Smooth muscle cell (in vitro differentiated cells): ENCODE measurements at regions not wholly inside any gene's neighbourhood (a gene's known extent, or its start where the extent isn't known, plus 50 kb on each side); places are given as distances from the start of the nearest gene placed in this dataset.

ENCODE experiments used
- DNase-seq: peaks from one replicate; lab custom pipeline; 2025; ENCODE audit not compliant: unreplicated experiment; lab: John Stamatoyannopoulos, UW
- H2AFZ ChIP-seq: fragments of 200-600 bp; sonication (generic); 2 replicates; pipeline ENCODE4 v1.6.0; 2016; ENCODE audit warnings: antibody characterized with exemption, low read depth, mild to moderate bottlenecking
- H3F3A ChIP-seq: fragments of 200-600 bp; sonication (generic); 2 replicates; pipeline ENCODE4 v1.6.0; 2017; ENCODE audit warnings: antibody characterized with exemption, low read depth
- H3K27ac ChIP-seq: fragments of 200-600 bp; sonication (generic); 2 replicates; pipeline ENCODE4 v1.5.1; 2016; ENCODE audit warnings: low read depth, mild to moderate bottlenecking
- H3K27me3 ChIP-seq: fragments of 200-600 bp; sonication (generic); 2 replicates; pipeline ENCODE4 v1.6.1; 2016; ENCODE audit warnings: low read depth, mild to moderate bottlenecking
- H3K36me3 ChIP-seq: fragments of 200-600 bp; sonication (generic); 2 replicates; pipeline ENCODE4 v1.5.1; 2016; ENCODE audit warnings: low read depth
- H3K4me1 ChIP-seq: fragments of 200-600 bp; sonication (generic); 2 replicates; pipeline ENCODE4 v1.5.1; 2016; ENCODE audit warnings: low read depth
- H3K4me2 ChIP-seq: fragments of 200-600 bp; sonication (generic); 2 replicates; pipeline ENCODE4 v1.6.0; 2016; ENCODE audit warnings: mild to moderate bottlenecking
- H3K4me3 ChIP-seq: fragments of 200-600 bp; sonication (generic); 2 replicates; pipeline ENCODE4 v1.5.1; 2016; ENCODE audit warnings: mild to moderate bottlenecking
- H3K79me2 ChIP-seq: fragments of 200-600 bp; sonication (generic); 2 replicates; pipeline ENCODE4 v1.6.0; 2016; ENCODE audit warnings: low read depth, mild to moderate bottlenecking
- H3K9ac ChIP-seq: fragments of 200-600 bp; sonication (generic); 2 replicates; pipeline ENCODE4 v1.6.0; 2016; ENCODE audit warnings: low read depth
- H3K9me3 ChIP-seq: fragments of 200-600 bp; sonication (generic); replicated peaks from 2 replicates; pipeline ENCODE4 v1.5.1; 2016; ENCODE audit warnings: low read depth
- H4K20me1 ChIP-seq: fragments of 200-600 bp; sonication (generic); 2 replicates; pipeline ENCODE4 v1.6.0; 2016; ENCODE audit warnings: low read depth
- CTCF ChIP-seq: fragments of 200-600 bp; sonication (generic); IDR thresholded peaks from 2 replicates; pipeline ENCODE4 v1.5.1; 2017; ENCODE audit warnings: borderline replicate concordance, mild to moderate bottlenecking, antibody characterized with exemption; ENCODE audit not compliant: insufficient read depth, poor library complexity, severe bottlenecking
- WGBS: methylation state at CpG from one replicate; pipeline ENCODE4 v1.1.7; 2016; ENCODE audit warnings: low lambda C conversion rate; 5-methylcytosine and 5-hydroxymethylcytosine counted together

GRCh38 chr5:124264499-124264898, 481.9 kb downstream of the ZNF608 start:
- no peaks in the 10 kb centered on the region for H3K27me3 ChIP-seq
- H3K79me2 ChIP-seq = no peaks in the 10 kb centered on the region
- no peak for TF ChIP-seq CTCF
- no peaks in the 10 kb centered on the region for H3K9me3 ChIP-seq
- no peaks in the 10 kb centered on the region for H3F3A ChIP-seq
- no peaks in the 10 kb centered on the region for H4K20me1 ChIP-seq
- H3K4me1 ChIP-seq = peaks cover 35% of the 10 kb centered on the region
- WGBS = 58% methylated on average over 2 of the region's 2 CpGs
- no peak overlapping the region for H3K4me3 ChIP-seq
- no peaks in the 10 kb centered on the region for H3K36me3 ChIP-seq
- no peak overlapping the region for H2AFZ ChIP-seq
- no peak overlapping the region for H3K27ac ChIP-seq
- no peak overlapping the region for H3K4me2 ChIP-seq
- H3K9ac ChIP-seq = no peak overlapping the region
- DNase-seq = no peak

- H3K4me2 ChIP-seq = no peak overlapping the region
- no peak overlapping the region for H3K4me3 ChIP-seq
- H3K36me3 ChIP-seq = no peaks in the 10 kb centered on the region
- H3K9me3 ChIP-seq = no peaks in the 10 kb centered on the region
- H3K27ac ChIP-seq = no peak overlapping the region
- H3F3A ChIP-seq = no peaks in the 10 kb centered on the region
- H3K9ac ChIP-seq = no peak overlapping the region
- WGBS = 67% methylated on average over 6 of the region's 6 CpGs
- H4K20me1 ChIP-seq = no peaks in the 10 kb centered on the region
- H3K4me1 ChIP-seq = peaks cover 35% of the 10 kb centered on the region
- no peaks in the 10 kb centered on the region for H3K27me3 ChIP-seq
- TF ChIP-seq CTCF = no peak
- H3K79me2 ChIP-seq = no peaks in the 10 kb centered on the region
- no peak overlapping the region for H2AFZ ChIP-seq
- no peak for DNase-seq
Observed at GRCh38 chr5:124263680-124264491, 482.6 kb downstream of the ZNF608 start.

- Histone ChIP-seq H3K4me1 (peaks cover 35% of the 10 kb centered on the region), H3K27me3 (no peaks in the 10 kb centered on the region), H3K4me2 (no peak overlapping the region), H3K4me3 (no peak overlapping the region), H3K79me2 (no peaks in the 10 kb centered on the region), H3F3A (no peaks in the 10 kb centered on the region), H3K9me3 (no peaks in the 10 kb centered on the region), H3K9ac (no peak overlapping the region), H3K27ac (no peak overlapping the region), H2AFZ (no peak overlapping the region), H3K36me3 (no peaks in the 10 kb centered on the region), H4K20me1 (no peaks in the 10 kb centered on the region)
- TF ChIP-seq CTCF = no peak
- 68% methylated on average over 1 of the region's 1 CpG for WGBS
- DNase-seq = no peak
Observed at GRCh38 chr5:124262991-124263571, 483.4 kb downstream of the ZNF608 start.

GRCh38 chr5:124262470-124262869, 484.0 kb downstream of the ZNF608 start:
- no peak for DNase-seq
- 77% methylated on average over 6 of the region's 6 CpGs for WGBS

More at GRCh38 chr5:124262470-124262869, 484.0 kb downstream of the ZNF608 start:
- H4K20me1 ChIP-seq = no peaks in the 10 kb centered on the region
- H3K4me1 ChIP-seq = peaks cover 35% of the 10 kb centered on the region
- no peaks in the 10 kb centered on the region for H3K79me2 ChIP-seq
- no peak overlapping the region for H3K4me2 ChIP-seq
- TF ChIP-seq CTCF = no peak
- H3K36me3 ChIP-seq = no peaks in the 10 kb centered on the region
- H3K27me3 ChIP-seq = no peaks in the 10 kb centered on the region
- no peak overlapping the region for H3K4me3 ChIP-seq
- H3K9ac ChIP-seq = no peak overlapping the region
- peak overlapping the region; percentile 6 for H2AFZ ChIP-seq
- no peak overlapping the region for H3K27ac ChIP-seq
- no peaks in the 10 kb centered on the region for H3K9me3 ChIP-seq
- no peaks in the 10 kb centered on the region for H3F3A ChIP-seq
